D721Med (cell line): ENCODE measurements at regions not wholly inside any gene's neighbourhood (a gene's known extent, or its start where the extent isn't known, plus 50 kb on each side); places are given as distances from the start of the nearest gene placed in this dataset.

ENCODE experiments used
- DNase-seq: peaks from one replicate; pipeline ENCODE4 v3.0.0; 2011; ENCODE audit warnings: low spot score; ENCODE audit not compliant: insufficient read length
- FAIRE-seq: peaks from 2 replicates; lab custom pipeline; 2011; peaks lifted over from hg19 to GRCh38; lab: Jason Lieb, UNC
- TF ChIP-seq, protein P1 (sequence below): IDR thresholded peaks from 2 replicates; pipeline ENCODE4 v1.5.1; 2012; ENCODE audit warnings: mild to moderate bottlenecking, control low read depth; ENCODE audit not compliant: insufficient read depth; ENCODE audit errors: missing control alignments

DNA sequence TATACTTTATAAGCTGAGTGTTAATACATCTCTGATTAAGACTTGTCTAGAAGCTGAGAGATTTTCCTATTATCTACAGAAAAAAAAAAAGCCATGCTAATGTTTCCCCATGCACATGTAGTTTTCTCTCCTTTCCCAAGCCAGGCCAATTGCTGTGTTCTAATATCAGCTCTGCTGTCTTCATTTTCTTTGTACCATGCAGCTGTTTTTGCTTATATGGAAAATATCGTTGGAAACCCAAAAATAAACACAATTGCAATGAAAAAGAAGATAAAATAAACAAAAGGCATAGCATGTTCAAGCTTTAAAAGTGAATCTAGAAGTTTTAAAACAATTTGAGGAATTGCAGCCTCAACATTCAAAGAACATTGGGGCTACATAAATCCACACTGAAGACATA lies 817.4 kb upstream of the ACVR2A start:
- FAIRE-seq (no peak), DNase-seq (no peak)
- TF ChIP-seq, protein P1, sequence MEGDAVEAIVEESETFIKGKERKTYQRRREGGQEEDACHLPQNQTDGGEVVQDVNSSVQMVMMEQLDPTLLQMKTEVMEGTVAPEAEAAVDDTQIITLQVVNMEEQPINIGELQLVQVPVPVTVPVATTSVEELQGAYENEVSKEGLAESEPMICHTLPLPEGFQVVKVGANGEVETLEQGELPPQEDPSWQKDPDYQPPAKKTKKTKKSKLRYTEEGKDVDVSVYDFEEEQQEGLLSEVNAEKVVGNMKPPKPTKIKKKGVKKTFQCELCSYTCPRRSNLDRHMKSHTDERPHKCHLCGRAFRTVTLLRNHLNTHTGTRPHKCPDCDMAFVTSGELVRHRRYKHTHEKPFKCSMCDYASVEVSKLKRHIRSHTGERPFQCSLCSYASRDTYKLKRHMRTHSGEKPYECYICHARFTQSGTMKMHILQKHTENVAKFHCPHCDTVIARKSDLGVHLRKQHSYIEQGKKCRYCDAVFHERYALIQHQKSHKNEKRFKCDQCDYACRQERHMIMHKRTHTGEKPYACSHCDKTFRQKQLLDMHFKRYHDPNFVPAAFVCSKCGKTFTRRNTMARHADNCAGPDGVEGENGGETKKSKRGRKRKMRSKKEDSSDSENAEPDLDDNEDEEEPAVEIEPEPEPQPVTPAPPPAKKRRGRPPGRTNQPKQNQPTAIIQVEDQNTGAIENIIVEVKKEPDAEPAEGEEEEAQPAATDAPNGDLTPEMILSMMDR = no peak

- no peak for FAIRE-seq
- TF ChIP-seq, protein P1 = no peak
- no peak for DNase-seq
These were observed 818.0 kb upstream of the ACVR2A start for GRCh38 chr2:147026664-147027295.

DNA sequence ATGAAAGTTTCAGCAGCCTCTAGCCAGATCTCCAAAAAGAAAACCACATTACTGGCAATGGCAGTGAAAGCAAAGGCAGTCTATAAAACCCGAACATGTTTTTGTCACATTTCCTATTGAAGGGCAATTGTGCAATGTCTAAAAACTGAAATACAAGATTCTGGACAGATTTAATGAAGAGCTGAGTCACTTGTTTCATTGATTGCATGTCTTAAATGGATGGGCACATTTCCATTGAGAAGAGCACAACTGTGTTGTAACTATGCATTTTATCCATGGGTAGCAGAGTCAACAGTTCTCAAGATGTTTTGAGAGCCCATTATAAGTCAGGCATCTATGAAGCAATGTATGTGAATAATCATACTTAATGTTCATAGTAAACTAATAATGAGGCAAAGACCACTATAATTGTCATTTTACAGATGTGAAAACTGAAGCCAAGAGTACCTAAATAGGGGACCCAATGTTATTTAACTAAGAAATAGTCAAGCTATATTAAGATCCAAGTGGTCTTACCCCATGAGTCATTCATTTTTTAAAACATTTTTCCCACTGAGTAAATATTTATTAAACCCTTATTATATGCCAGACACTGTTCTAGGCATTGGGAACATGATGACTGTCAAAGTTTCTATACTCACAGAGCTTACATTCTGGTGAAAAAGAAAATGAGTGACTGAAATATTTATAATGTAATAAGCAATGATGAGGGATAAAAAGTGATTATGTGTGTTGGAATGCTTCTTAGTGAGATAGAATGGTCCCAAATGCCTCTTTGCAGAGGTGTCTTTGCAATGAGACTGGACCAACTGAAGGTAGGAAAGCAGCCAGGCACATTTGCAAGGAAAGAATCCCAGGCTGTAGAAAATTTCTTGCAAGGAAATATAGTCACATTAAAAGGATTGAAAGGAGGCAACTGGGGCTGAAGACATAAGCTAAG lies 818.9 kb upstream of the ACVR2A start:
- DNase-seq (no peak), FAIRE-seq (no peak)
- TF ChIP-seq, protein P1 = no peak

DNA sequence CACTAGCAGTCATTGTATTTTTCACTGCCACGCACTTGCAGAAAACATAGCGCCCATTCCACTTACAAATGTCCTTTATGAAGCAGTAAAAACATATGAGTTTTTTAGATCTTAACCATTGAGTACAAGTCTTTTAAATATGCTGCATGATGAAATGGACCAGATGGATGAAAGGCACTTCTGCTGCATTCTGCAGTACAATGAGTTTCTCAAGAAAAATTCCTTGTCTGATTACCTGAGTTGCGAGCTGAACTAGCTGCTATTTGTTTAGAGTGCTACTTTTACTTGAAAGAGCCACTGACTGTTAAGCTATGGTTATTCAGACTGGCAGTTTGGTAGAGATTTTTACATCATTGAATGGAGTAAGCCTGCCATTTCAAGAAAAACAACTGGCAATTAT lies 825.5 kb upstream of the ACVR2A start:
- TF ChIP-seq, protein P1 = no peak
- DNase-seq (no peak), FAIRE-seq (no peak)

GRCh38 chr2:147017951-147018645 lies 826.7 kb upstream of the ACVR2A start:
- TF ChIP-seq, protein P1 = no peak
- no peak for FAIRE-seq
- no peak for DNase-seq

GRCh38 chr2:147016181-147016580 lies 828.6 kb upstream of the ACVR2A start:
- TF ChIP-seq, protein P1 = no peak
- no peak for FAIRE-seq
- no peak for DNase-seq
